ENCODE measurements at regions not wholly inside any gene's neighbourhood (a gene's known extent, or its start where the extent isn't known, plus 50 kb on each side); places are given as distances from the start of the nearest gene placed in this dataset.
"Not testable (repeated sequence)": the region's sequence is repeated elsewhere in the genome, so short reads cannot be mapped to it uniquely, and the experiment has no call there.

DNA sequence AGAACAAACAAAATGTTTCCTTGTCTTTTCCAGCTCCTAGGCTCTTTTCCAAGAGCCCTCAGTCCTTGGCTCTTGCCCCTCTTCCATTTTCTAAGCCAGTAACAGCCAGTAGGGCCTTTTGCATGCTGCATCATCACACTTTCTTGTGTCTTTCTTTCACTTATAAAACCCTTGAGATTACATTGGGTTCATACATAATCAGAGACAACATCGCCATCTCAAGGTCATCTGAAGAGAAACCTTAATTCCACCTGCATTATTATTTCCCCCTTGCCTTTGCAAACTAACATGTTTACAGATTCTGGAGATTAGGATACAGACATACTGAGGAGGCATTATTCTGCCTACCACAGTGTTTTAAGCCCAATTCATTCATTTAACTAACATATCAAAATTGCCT lies 697.3 kb downstream of the TRIB2 start:
- TF ChIP-seq, protein P1, sequence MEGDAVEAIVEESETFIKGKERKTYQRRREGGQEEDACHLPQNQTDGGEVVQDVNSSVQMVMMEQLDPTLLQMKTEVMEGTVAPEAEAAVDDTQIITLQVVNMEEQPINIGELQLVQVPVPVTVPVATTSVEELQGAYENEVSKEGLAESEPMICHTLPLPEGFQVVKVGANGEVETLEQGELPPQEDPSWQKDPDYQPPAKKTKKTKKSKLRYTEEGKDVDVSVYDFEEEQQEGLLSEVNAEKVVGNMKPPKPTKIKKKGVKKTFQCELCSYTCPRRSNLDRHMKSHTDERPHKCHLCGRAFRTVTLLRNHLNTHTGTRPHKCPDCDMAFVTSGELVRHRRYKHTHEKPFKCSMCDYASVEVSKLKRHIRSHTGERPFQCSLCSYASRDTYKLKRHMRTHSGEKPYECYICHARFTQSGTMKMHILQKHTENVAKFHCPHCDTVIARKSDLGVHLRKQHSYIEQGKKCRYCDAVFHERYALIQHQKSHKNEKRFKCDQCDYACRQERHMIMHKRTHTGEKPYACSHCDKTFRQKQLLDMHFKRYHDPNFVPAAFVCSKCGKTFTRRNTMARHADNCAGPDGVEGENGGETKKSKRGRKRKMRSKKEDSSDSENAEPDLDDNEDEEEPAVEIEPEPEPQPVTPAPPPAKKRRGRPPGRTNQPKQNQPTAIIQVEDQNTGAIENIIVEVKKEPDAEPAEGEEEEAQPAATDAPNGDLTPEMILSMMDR (IDR thresholded peaks at IDR 0.05): no peak
- ATAC-seq (ENCODE audit: low FRiP score): no peak
- DNase-seq (ENCODE audit: low spot score): no peak

DNA sequence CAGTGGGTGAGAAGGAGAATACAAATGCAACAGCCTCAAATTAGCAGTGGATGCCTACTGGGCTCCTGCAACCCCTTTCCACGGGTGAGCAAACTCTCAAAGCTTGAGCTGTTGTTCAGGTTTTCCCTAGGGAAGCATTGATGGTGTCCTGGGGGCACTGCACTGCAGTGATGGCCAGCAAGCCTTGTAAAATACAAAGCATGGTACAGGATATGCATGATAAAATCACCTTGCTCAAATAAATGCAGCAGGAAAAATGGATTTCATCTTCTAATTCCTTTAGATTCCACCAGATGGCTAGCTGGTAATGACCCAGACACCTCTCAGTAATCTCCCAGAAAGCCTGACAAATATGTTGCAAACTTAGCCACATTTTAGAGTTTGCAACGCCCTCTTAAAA lies 698.2 kb downstream of the TRIB2 start:
- no peak for ATAC-seq (ENCODE audit: low FRiP score)
- no peak for DNase-seq (ENCODE audit: low spot score)
- TF ChIP-seq, protein P1 (IDR thresholded peaks at IDR 0.05): no peak

DNA sequence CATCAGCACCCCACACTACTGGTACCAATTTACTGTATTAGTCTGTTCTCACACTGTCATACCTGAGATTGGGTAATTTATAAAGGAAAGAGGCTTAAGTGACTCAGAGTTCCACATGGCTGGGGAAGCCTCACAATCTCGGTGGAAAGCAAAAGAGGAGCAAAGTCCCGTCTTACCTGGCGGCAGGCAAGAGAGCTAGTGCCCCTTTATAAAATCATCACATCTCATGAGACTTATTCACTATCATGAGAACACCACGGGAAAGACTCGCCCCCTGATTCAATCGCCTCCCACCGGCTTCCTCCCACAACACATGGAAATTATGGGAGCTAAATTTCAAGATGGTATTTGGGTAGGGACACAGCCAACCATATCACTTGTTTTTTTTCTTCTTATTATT lies 717.2 kb downstream of the TRIB2 start:
- no peak for ATAC-seq (ENCODE audit: low FRiP score)

DNA sequence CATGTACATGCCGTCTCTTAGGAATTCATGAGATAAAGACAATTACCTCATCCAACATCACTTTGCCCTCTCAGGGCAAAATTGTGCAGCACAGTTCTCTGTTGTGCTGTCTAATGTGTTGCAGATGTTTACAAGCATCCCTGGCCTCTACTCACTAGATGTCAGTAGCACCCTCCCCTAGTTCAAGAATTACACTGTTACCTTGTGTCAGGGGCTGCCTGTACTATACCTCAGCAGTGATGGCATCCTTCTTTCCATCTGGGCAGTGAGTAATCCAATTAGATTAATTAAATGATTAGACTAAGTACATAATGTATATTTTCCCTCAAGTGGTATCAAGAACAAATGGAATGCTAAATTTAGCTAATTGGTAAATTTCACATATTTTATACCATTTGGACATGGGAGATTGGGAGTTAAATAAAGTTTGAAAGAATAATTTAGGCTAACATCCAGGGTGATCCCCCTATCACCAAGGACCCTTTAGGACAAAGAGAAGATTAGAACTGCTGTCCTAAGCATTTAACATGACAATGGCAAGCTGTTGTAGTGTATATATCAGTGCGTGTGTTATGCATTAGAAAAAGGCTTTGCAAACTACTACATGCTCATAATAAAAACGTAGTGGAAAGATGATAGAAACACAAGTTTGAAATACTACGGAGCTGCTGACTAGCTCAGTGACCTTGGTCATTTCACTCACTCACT lies 727.0 kb downstream of the TRIB2 start:
- not testable (repeated sequence) for ATAC-seq (ENCODE audit: low FRiP score); DNase-seq (ENCODE audit: low spot score)

More for the DNA sequence above, 717.2 kb downstream of the TRIB2 start:
- TF ChIP-seq, protein P1 (IDR thresholded peaks at IDR 0.05): no peak
- no peak for DNase-seq (ENCODE audit: low spot score)

DNA sequence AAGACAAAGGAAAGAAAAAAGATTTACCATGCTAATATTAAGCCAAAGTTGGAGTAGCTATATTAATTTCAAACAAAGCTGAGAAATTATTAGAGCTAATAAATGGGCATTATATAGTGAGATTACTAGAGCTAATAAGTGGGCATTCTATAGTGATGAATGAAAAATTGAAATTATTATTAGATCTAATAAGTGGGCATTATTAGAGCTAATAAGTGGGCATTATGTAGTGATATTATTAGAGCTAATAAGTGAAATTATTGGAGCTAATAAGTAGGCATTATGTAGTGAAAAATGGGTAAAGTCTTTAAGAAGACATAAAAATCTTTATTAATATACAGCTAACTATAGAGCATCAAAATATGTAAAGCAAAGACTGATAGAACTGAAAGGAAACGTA lies 745.7 kb downstream of the TRIB2 start:
- ATAC-seq (ENCODE audit: low FRiP score) (no peak), DNase-seq (ENCODE audit: low spot score) (no peak)
- TF ChIP-seq, protein P1 (IDR thresholded peaks at IDR 0.05): no peak

DNA sequence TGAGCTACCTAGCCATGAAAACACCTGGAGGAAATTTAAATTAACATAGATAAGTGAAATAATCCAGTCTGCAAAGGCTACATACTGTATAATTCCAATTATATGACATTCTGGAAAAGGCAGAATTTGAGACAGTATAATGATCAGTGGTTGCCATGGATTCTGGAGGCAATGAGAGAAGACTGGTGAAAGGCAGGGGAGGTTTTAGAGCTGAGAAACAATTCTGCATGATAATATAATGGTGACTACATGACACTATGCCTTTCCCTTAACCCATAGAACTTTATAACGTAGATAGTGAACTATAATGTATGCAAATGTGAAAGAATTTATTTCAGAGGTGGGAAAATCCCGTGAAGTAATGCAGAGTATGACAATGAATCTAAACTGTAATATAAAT lies 749.3 kb downstream of the TRIB2 start:
- DNase-seq (ENCODE audit: low spot score) (no peak), ATAC-seq (ENCODE audit: low FRiP score) (no peak)
- TF ChIP-seq, protein P1 (IDR thresholded peaks at IDR 0.05): no peak

DNA sequence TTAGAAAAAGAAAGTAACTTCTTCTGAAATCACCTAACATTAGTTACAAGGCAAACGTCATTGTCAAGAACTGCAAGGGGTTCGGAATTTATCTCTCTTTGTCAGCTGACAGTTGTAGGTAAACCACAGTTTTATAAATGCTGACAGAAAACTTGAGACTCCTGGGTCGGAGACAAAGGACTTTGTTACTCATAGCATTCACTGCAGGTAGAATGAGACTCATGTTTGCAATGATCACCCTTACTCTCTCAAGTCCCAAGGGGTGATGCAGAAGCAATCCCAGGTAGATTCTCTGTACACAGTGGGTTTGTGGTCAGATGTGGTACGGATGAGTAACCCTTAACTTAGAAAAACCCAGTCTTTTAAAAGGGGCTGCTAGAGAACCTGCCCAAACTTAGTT lies 757.8 kb downstream of the TRIB2 start:
- DNase-seq (ENCODE audit: low spot score) (no peak), ATAC-seq (ENCODE audit: low FRiP score) (no peak)
- TF ChIP-seq, protein P1 (IDR thresholded peaks at IDR 0.05): no peak

All from omental fat pad (tissue), 3 donors.